GM12892 (cell line): ENCODE measurements at regions not wholly inside any gene's neighbourhood (a gene's known extent, or its start where the extent isn't known, plus 50 kb on each side); places are given as distances from the start of the nearest gene placed in this dataset.

Experiments
- POLR2AphosphoS5 ChIP-seq: IDR thresholded peaks from 2 replicates; pipeline ENCODE4 v1.6.1; 2011; ENCODE audit warnings: low read depth, low read length, control low read depth
- TAF1 ChIP-seq: IDR thresholded peaks from 2 replicates; pipeline ENCODE4 v1.6.1; 2011; ENCODE audit warnings: low read depth, mild to moderate bottlenecking, control low read depth, low read length, borderline replicate concordance

- no peak for TF ChIP-seq POLR2AphosphoS5
- no peak for TF ChIP-seq TAF1
Measured at GRCh38 chr20:47427746-47428145, 71.2 kb upstream of the ZMYND8 start.
